Smooth muscle cell (in vitro differentiated cells): ENCODE measurements at regions not wholly inside any gene's neighbourhood (a gene's known extent, or its start where the extent isn't known, plus 50 kb on each side); places are given as distances from the start of the nearest gene placed in this dataset.
A peak's percentile ranks its signal among the peaks of the same experiment; 100 is the strongest.
"Not testable (repeated sequence)": the region's sequence is repeated elsewhere in the genome, so short reads cannot be mapped to it uniquely, and the experiment has no call there.

Experiments
- DNase-seq: peaks from one replicate; lab custom pipeline; 2025; ENCODE audit not compliant: unreplicated experiment; lab: John Stamatoyannopoulos, UW
- H2AFZ ChIP-seq: fragments of 200-600 bp; sonication (generic); 2 replicates; pipeline ENCODE4 v1.6.0; 2016; ENCODE audit warnings: antibody characterized with exemption, low read depth, mild to moderate bottlenecking
- H3F3A ChIP-seq: fragments of 200-600 bp; sonication (generic); 2 replicates; pipeline ENCODE4 v1.6.0; 2017; ENCODE audit warnings: antibody characterized with exemption, low read depth
- H3K27ac ChIP-seq: fragments of 200-600 bp; sonication (generic); 2 replicates; pipeline ENCODE4 v1.5.1; 2016; ENCODE audit warnings: low read depth, mild to moderate bottlenecking
- H3K27me3 ChIP-seq: fragments of 200-600 bp; sonication (generic); 2 replicates; pipeline ENCODE4 v1.6.1; 2016; ENCODE audit warnings: low read depth, mild to moderate bottlenecking
- H3K36me3 ChIP-seq: fragments of 200-600 bp; sonication (generic); 2 replicates; pipeline ENCODE4 v1.5.1; 2016; ENCODE audit warnings: low read depth
- H3K4me1 ChIP-seq: fragments of 200-600 bp; sonication (generic); 2 replicates; pipeline ENCODE4 v1.5.1; 2016; ENCODE audit warnings: low read depth
- H3K4me2 ChIP-seq: fragments of 200-600 bp; sonication (generic); 2 replicates; pipeline ENCODE4 v1.6.0; 2016; ENCODE audit warnings: mild to moderate bottlenecking
- H3K4me3 ChIP-seq: fragments of 200-600 bp; sonication (generic); 2 replicates; pipeline ENCODE4 v1.5.1; 2016; ENCODE audit warnings: mild to moderate bottlenecking
- H3K79me2 ChIP-seq: fragments of 200-600 bp; sonication (generic); 2 replicates; pipeline ENCODE4 v1.6.0; 2016; ENCODE audit warnings: low read depth, mild to moderate bottlenecking
- H3K9ac ChIP-seq: fragments of 200-600 bp; sonication (generic); 2 replicates; pipeline ENCODE4 v1.6.0; 2016; ENCODE audit warnings: low read depth
- H3K9me3 ChIP-seq: fragments of 200-600 bp; sonication (generic); replicated peaks from 2 replicates; pipeline ENCODE4 v1.5.1; 2016; ENCODE audit warnings: low read depth
- H4K20me1 ChIP-seq: fragments of 200-600 bp; sonication (generic); 2 replicates; pipeline ENCODE4 v1.6.0; 2016; ENCODE audit warnings: low read depth
- CTCF ChIP-seq: fragments of 200-600 bp; sonication (generic); IDR thresholded peaks from 2 replicates; pipeline ENCODE4 v1.5.1; 2017; ENCODE audit warnings: borderline replicate concordance, mild to moderate bottlenecking, antibody characterized with exemption; ENCODE audit not compliant: insufficient read depth, poor library complexity, severe bottlenecking
- WGBS: methylation state at CpG from one replicate; pipeline ENCODE4 v1.1.7; 2016; ENCODE audit warnings: low lambda C conversion rate; 5-methylcytosine and 5-hydroxymethylcytosine counted together

DNA sequence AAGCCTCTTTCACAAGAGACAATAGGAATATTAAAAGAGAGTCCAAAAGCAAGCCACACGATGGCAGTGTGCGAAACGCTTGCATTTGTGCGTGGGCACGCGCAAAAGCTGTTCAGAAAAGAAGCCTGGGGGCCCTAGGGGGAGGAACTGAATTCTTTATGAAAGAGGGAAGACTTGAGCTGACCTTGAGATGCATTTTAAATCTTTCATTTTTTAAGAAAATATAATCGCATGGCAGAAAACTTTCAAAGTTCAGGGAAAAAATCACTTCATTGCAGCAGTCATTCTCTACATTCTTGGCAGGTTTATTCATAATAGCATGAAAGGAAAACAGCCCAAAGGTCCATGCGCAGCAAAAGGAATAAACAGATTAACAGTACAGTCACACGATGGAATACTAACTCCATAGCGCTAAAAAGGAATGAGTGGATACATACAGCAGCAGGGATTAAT is 206.5 kb upstream of the PRKCQ start:
- DNase-seq = no peak
- Histone ChIP-seq H3K4me1 (peaks cover 8% of the 10 kb centered on the region), H3K4me2 (peak overlapping the region; percentile 56), H2AFZ (peak overlapping the region; percentile 40), H3K79me2 (no peaks in the 10 kb centered on the region), H3K27ac (no peak overlapping the region), H3K4me3 (no peak overlapping the region), H3K36me3 (no peaks in the 10 kb centered on the region), H3K27me3 (no peaks in the 10 kb centered on the region), H3F3A (no peaks in the 10 kb centered on the region), H3K9me3 (no peaks in the 10 kb centered on the region), H3K9ac (no peak overlapping the region), H4K20me1 (no peaks in the 10 kb centered on the region)
- TF ChIP-seq CTCF = peak; percentile 11
- WGBS = 58% methylated on average over 10 of the region's 10 CpGs

DNA sequence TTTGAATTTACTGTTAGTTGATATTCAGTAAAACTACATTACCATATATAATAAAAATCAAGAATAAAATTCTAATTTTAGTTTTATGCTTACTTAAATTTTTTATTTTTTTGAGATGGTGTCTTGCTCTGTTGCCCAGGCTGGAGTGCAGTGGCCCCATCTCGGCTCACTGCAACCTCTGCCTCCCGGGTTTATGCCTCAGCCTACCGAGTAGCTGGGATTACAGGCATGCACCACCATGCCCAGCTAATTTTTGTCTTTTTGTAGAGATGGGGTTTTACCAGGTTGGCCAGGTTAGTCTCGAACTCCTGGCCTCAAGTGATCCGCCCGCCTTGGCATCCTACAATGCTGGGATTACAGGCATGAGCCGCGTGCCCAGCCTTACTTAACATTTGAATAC is 204.4 kb upstream of the PRKCQ start:
- WGBS = 95% methylated on average over 8 of the region's 8 CpGs
- H4K20me1 ChIP-seq = not testable (repeated sequence)

GRCh38 chr10:6783471-6783870 is 203.4 kb upstream of the PRKCQ start:
- Histone ChIP-seq H3K36me3 (no peaks in the 10 kb centered on the region), H3K4me1 (peaks cover 8% of the 10 kb centered on the region), H3F3A (no peaks in the 10 kb centered on the region), H4K20me1 (no peaks in the 10 kb centered on the region), H3K27me3 (no peaks in the 10 kb centered on the region), H3K9ac (no peak overlapping the region), H3K27ac (no peak overlapping the region), H3K9me3 (no peaks in the 10 kb centered on the region), H3K4me3 (no peak overlapping the region), H3K79me2 (no peaks in the 10 kb centered on the region), H2AFZ (no peak overlapping the region), H3K4me2 (no peak overlapping the region)
- no peak for DNase-seq
- TF ChIP-seq CTCF = no peak
- WGBS = 94% methylated on average over 1 of the region's 1 CpG

More for the DNA sequence above, 204.4 kb upstream of the PRKCQ start:
- not testable (repeated sequence) for H3K79me2 ChIP-seq, H3K9me3 ChIP-seq, H3K27ac ChIP-seq, H3K4me3 ChIP-seq, H3K27me3 ChIP-seq, H3F3A ChIP-seq, H3K36me3 ChIP-seq, H2AFZ ChIP-seq, DNase-seq, H3K4me1 ChIP-seq, H3K9ac ChIP-seq, H3K4me2 ChIP-seq

- Histone ChIP-seq H2AFZ (no peak overlapping the region), H3K9me3 (no peaks in the 10 kb centered on the region), H3F3A (no peaks in the 10 kb centered on the region), H3K4me3 (no peak overlapping the region), H3K9ac (no peak overlapping the region), H3K4me2 (no peak overlapping the region), H4K20me1 (no peaks in the 10 kb centered on the region), H3K27ac (no peak overlapping the region), H3K36me3 (no peaks in the 10 kb centered on the region), H3K79me2 (no peaks in the 10 kb centered on the region), H3K27me3 (no peaks in the 10 kb centered on the region), H3K4me1 (peaks cover 8% of the 10 kb centered on the region)
- no peak for DNase-seq
- WGBS = 62% methylated on average over 2 of the region's 2 CpGs
- TF ChIP-seq CTCF = no peak
Measured at GRCh38 chr10:6782378-6782777, 202.3 kb upstream of the PRKCQ start.
